Stimulated activated CD8-positive, alpha-beta memory T cell treated with anti-CD3 and anti-CD28 coated beads, Interleukin-7, amount 100 ng/mL, for 4 hours (primary cell): ENCODE measurements at regions not wholly inside any gene's neighbourhood (a gene's known extent, or its start where the extent isn't known, plus 50 kb on each side); places are given as distances from the start of the nearest gene placed in this dataset.

ENCODE experiments used
- DNase-seq, 2 donors: peaks; one replicate each; pipeline ENCODE4 v3.0.0-alpha.2; 2020; ENCODE audit warnings: low read depth in 2 of 2

DNA sequence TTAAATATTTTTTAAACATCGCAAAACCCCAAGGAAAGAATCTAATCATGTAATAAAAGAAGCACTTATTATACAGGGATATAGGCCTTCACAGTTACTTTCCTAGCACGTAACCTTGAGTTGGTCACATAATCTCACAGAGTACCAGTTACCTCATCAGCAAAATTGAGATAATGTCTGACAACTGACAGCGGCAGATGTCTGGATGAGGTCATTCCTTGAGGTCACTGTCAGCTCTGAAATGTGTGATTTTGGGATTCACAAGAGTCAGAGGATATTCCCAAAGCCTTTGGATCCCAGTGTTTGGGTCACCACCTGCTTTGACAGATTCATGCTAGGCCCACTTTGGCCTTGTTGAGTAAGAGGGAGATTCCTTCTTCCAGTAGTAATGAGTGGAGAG, 151.4 kb upstream of the SEMA6D start:
- no peak for DNase-seq

DNA sequence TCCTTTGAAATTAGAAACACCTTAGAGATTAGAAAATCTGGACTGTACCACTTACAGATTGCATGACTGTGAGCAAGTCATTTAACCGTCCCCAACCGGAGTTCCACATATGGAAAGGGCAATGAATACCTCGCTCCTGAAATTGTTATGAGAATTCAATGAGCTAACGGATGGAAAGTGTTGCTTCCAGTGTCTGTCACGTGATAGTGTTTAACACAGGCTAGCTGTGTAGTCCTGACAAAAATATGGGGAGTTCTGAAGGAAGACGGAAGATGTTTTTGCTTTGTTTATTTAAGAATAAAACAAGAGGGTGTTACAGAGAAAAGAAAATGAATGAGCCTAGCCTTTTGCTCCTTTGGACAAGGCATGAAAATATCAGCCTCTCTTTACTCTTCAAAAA, 150.7 kb upstream of the SEMA6D start:
- DNase-seq: no peak

DNA sequence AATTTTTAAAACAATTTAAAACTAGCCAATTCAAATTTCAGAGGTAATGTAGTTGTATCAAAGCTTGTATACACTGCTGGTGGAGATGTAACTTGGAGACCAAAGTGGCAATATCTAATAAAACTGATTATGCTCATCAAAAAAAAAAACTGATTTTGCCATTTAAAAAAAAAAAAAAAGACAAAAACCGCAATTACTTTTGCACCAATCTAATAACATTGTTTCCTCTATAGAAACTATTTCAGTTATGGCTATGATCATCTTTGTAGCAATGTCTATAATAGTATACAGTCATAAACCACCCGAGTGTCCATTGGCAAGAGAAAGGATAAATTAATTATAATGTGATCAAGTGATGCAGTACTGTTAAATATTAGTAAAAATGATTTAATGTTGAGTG, 149.3 kb upstream of the SEMA6D start:
- no peak for DNase-seq

DNA sequence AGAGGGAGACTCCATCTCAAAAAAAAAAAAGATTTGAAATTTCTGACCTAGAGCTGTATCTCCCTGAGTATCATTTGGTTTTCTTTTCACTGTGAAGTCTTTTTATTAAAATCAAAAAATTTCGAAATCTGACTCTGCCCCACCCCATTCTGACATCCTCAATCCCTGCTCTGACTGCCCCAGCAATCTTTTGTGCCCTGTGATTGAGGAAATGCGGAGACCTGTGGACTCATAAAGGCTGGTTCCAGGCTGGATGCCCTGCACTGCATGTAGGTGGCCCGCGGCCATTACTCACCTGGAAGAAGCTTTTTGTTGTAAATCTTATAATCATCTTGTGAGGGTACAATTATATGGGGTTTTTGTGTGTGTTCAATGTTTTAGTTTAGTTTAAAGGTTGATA, 147.3 kb upstream of the SEMA6D start:
- DNase-seq: no peak

DNA sequence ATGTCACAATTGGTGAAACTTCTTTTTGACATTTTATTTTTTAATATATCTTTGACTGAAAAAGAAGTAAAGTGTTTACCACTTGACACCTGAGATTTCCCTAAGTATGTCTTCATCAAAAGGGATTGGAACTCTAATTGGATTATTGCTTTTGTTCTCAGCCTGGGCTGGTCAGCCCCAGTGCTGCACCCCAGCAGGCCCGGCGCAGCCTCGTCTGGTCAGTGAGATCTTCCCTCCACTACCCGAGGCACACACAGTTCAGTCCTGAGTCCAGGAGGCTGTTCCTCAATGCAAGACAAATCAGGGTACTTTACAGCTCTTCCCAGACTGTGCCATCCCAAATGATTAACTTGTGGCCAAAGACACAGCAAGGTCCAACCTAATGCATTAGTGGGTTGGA, 146.9 kb upstream of the SEMA6D start:
- DNase-seq: no peak

DNA sequence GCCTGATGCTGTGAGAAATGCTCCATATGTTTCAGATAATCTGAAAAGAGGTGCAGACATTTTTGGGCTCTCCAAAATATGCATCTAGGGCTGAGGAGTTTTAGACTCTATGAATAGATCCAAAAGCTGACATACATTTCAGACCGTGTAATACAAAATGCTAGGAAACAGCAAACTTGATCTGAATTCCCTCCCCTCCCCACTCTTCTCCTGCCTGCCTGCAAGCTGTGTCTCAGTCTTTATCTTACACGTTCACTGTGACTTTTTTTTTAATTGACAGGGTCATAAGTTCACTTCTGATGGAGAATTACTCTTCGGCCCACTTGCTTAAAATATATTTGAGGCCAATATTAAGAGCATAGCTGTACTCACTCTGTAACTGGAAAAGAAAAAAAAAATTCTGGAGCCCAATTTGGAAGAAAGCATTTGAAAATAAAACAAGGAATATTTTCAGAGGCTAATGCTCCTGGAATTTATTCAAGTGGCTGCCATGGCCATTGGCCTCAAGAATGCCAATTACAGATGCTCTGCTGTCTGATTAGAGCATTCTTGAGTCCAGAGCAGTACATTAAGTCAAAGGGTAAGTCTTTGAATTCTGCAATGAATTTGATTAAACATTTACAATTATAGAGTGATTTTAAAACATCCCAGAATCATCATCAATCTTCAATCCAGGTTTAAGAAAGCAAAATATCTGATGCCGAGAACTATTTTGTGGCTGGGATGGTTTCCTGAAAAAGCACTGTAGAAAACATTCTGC, 146.2 kb upstream of the SEMA6D start:
- DNase-seq: no peak

DNA sequence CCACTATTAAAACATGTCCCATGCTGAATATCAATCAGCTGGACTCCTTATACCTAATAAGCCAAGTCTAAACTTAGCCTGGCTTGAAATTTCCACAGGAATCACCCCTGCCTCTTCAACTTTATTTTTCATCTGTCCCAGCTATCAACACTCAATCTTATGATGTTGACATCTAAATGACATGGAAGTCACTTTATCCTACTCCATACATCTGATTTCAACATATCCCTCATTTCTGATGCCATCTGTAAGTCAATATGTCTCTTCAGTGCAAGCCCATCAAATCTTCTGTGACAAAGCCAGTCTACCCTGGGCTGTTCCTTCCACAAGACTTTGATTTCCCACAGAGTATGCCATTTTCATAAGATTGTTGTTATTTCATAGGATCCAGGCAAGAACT, 143.6 kb upstream of the SEMA6D start:
- no peak for DNase-seq

DNA sequence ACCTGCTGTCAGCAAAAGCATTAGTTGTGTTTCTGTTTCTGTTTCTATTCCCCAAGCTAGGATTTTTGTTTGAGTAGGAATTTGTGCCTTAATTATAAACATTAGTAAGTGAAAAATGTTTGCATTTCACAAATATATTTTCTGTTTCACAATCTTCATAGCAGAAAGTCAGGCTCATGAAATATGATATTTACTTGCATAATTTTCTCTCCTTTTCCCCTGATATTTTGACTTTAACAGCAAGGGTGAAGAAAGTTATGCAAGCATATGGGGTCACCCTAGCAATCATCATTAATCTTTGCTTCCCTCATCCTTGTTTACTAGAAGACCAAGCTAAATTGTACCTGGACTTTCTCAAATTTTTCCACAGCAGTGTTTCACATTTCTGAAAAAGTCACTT, 140.3 kb upstream of the SEMA6D start:
- DNase-seq: no peak

DNA sequence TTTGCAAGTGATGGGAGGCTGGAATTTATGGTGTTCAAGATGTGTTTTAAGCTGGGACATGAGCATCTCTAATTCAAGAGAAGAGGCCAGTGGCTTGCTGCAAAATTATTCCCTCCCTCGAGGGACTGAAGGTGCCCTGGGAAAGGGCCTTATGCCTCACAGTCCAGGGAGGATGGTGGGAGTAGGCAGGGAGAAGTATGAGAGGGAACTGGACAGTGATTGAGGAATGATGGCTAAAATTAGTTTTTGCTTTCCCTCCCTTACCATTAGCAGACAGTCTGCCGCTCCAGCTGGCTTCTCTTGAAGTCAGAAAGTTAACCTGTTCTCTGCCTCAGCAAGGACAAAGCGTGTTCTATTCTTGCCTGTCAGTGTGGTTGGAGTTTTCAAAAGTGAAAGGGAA, 139.8 kb upstream of the SEMA6D start:
- DNase-seq: no peak

DNA sequence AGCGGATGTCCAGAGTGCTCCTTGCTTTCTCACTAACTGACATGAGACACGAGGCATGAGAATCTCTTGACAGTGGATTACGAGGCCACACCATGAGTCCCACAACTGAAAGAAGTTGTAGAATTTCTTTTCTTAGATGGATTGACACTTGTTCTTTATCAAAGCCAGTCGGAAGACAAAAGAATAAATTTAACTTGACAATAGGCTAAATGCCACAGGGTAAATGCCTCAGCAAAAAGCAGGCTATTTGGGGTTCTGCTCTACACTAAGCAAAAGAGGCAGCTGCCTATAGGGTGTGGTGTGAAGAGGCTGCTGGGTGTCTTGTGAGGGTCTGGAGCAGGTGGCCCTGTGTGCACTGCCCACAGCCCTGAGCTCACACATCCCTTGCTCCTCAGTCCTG, 135.1 kb upstream of the SEMA6D start:
- no peak for DNase-seq

DNA sequence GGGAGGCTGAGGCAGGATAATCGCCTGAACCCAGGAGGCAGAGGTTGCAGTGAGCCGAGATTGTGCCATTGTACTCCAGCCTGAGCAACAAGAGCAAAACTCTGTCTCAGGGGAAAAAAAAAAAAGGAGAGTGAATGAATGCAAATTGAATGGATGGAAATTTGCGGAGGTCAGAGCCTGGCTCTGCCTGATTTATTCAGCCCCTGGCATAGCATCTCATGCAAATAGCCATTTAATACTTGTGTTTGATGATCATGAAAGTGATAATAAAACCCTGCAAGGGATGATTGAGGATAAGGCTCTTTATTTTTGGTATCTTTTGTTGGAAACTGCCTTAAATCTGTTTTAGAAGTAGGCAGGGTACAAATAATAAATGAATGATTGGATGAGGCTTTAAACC, 133.0 kb upstream of the SEMA6D start:
- DNase-seq: no peak

DNA sequence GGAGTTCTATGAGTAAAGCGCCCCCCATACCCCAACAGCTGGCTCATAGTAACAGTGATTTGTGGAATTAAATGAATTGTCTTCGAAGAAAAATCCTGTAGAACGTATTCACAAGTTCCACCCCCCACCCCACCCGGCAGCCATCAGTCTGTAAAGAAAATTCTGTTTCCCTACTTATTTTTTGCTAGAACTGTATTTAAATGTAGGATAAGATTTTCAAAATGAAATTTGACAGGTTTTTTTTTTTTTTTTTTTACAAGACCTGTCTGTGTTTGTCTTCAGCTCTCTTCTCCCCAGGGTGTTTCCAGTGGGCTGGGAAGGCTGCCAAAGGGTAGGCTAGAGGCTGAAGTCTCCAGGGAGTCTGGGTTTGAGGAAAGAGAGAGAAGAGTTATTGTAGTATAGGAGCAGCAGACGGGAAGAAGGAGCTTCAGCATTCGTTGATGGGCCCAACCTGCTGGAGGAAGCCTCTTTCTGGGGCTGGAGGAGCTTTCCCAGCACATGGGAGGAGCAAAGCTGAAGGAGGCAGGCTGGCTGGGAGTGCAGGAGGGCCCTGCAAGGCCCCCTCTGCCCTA, 130.6 kb upstream of the SEMA6D start:
- DNase-seq: no peak

DNA sequence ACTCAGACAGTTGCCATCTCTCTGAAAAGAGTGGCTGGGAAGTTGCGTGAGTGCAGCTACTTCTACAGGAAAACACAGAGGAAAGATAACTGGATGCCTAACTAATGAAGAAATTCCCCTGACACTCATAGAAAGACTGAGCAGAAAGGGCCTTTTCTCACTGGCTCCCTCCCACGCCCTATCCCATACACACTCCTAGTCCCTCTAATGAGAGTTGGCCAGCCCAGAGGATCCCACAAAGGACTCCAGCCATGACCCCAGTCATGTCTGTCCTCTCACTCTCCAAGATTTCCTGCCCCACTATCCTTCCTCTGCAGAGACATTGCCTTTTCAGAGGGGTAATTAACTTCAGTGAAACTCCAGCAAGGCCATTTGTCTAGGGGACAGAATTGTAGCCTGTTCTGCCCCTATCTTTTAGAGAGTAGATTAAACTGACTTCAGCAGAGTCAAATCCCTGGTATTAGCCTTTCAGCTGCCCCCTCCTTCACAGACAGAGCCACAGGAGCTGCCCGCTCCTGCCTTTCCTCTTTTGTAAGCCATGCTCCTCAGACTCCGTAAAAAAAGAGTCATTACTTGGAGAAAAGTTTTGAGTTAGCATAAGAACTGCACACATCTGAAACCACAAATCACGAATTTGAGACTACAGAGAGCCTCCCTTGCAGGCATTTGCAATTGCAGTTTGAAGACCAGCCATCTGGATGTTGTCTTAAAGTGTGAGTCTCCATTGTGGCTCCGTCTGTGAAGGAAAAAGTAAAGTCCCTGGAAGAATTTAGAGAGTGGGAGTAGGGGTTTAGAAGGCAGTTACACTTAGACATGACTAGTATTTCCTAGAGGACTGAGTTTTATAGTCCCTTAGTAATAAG, 129.1 kb upstream of the SEMA6D start:
- DNase-seq: no peak

DNA sequence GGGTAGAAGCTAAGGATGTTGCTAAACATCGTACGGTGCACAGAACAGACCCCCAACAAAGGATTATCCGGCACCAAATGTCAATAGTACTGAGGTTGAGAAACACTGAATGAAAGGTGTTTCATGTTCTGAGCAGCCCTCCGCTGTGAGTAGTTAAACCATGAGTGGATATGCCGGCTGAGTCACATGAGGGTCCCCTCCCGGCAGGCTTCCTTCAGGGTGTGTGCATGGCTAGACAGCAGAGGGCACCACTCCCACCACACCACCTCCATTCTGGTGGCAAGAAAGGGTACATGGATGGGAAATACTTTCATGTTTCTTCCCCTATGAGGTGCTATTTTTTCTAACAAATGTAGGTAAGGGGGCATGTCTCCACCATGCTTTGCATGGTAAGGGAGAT, 128.3 kb upstream of the SEMA6D start:
- no peak for DNase-seq

DNA sequence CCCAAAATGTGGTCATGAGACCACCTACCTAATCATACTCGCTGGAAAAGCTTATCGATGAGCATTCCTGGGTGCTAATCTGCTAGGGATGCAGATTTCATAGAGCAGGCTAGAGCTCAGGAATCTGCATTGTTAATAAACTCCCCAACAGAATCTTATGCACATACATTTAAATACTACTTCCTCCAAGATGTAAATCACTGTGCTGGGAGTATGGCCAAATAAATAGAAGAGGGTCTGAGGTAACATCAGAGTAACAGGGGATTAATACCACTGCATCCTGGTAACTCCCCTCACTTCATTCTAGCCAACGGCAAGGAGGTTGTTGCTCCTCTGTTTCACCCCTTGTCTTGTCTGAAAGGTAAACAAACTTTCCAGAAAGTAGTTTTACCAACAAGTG, 118.3 kb upstream of the SEMA6D start:
- DNase-seq: no peak

DNA sequence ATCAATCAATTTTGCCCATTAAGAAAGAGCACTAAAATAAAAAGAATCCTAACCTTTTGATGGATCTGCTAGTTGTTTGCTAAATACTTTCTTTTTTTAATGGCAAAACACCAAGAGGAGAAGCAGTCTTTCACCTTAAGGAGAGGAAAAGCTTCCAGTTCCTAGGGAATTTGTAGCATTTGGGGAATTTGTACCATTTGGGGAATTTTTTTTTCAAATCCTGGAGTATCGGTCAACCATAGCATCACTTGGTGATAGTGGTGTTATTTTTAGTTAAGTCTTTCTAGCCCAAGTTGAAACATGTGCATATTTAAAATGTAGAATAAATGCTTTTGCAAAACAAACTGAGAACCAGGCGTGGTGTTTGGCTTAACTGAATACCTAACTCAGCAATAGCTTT, 117.5 kb upstream of the SEMA6D start:
- DNase-seq: no peak

DNA sequence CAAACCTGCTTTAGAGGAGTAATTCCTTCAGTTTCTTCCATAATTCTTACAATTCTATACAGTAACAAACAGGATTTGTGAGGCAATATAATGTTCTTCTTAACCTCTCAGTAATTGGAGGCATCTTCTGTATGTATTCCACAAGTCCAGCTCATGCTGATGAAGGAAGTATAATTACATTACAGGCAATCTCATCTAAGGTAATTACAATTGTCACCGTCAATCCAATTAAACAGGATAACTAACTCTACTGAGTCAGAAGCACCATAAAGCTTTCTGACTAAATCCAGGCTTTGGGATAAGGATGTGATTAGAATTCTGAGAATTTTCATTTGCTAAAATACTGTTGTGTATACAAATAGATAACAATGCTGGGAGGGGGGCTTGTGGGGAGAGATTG, 115.2 kb upstream of the SEMA6D start:
- no peak for DNase-seq

DNA sequence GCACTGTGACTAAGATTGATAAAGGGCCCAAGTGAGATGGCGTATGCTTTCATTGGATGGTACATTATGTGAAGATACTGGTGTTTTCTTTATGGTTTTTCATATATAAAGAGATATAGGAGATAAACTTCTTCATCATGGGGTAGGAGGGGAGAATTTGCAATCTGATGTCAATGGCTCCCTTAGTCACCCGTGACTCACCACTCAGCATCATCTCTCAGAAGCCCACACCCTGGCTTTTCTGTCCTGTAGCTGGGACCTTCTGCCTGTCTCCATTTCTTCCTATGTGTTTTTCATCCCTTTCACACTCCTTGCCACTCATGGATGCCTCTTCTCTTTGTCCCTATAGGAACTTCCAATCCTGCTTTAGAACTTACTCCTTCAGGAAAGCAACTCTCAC, 114.3 kb upstream of the SEMA6D start:
- DNase-seq: no peak

DNA sequence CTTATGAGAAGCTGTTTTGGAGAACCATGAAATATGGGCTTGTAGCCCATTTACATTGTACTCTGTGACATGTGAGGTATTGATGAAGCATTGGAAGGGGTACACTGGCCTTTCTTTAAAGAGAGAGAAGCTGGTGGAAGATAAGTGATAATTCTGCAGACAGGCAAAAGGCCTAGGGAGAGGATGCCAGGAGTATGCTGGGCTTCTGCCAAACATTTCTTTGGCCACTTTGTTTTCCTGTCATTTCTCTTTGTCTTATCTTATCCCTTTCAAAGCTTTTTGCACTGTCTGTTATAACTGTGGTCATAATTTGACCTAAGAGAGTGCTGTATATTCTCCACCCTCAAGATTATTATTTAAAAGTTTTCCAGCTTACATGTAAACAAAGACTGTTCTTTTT, 109.6 kb upstream of the SEMA6D start:
- no peak for DNase-seq

DNA sequence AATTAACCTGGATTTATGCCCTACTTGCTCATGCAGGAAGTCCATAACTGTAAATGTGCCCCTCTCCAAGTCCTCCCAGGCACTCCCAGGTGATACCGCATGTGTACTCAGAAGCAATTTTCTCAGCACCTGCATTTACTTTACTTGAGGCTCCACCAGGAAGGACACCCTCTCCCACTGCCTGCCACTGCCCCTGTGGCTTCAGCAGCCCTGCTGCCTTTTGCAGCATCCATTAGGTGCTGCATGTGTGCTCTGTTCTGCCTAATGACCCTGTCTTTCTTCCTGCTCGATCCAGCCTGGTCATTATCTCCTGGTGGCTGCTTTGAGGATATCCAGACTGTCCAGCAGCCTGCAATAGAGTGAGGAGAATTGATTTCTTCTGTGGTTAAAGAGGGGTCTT, 107.6 kb upstream of the SEMA6D start:
- DNase-seq: no peak

DNA sequence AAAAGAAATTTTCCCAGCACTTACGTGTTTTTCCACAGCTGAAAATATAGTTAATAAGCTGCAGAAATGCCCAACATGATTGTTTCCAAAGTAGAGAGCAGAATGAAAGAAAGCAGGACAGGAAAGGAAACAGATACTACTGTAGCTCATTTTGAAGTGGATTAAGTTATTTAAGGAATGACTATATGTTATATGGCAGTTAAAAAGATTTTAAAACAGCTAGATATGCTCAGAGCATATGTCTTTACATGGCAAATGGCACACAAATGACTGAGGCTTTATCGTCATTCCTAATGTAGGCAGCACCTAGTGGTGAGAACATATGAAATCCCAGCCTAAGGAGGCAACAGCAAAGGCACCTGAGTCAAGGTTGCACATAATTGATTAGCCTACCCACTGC, 106.6 kb upstream of the SEMA6D start:
- no peak for DNase-seq

DNA sequence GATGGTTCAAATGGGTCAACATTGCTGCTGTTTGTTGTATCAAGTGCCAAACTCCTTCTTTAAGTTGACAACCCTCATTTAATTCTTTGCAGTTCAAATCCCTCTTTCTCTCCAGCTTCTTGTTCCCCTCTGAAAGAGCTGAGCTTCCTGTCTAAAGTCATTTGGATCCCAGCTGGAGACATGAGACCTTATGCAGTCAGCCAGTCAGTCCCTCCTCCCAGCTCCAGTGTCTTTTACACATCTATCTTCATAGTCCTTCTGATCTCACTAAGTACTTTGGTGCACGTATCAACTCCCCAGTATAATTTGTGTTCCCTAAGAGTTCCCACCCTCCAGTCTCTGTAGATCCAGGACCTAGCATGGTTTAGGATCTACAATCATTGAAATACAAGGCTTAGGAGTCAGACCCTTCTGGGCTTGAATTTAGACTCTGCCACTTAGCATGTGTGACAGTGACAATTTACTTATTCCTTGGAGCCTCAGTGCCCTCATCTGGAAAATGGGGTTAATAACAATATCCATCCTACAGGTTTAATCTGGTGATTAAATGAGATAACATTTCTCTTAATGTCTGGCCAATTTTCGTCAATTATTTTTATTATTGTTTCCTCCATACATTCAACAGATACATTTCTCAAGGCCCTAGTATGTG, 102.8 kb upstream of the SEMA6D start:
- no peak for DNase-seq

DNA sequence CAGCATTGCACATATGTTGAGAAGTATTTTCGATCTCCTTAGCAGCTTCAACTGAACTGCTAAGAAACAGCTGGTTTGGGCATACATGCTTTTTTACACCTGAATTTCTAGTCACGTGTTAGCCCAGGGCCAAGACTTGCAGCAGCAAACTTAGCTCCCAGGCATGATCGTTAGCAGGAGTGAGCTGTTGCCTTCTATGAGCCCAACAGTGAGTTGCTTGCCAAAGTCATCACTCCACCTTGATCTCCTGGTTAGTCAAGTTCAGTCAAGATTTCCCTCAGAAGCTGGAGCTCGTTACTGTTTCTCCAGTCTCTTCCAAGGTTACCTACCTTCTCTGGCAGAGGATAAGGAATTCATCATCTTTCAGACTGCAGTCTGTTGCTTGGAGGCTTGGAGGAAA, 100.4 kb upstream of the SEMA6D start:
- no peak for DNase-seq
